ENCODE measurements at regions not wholly inside any gene's neighbourhood (a gene's known extent, or its start where the extent isn't known, plus 50 kb on each side); places are given as distances from the start of the nearest gene placed in this dataset.

GRCh38 chr2:103738606-103739005, 976.8 kb downstream of the TMEM182 start:
- TF ChIP-seq POLR2A (IDR thresholded peaks at IDR 0.05) (no peak), CTCF (IDR thresholded peaks at IDR 0.05) (no peak)

All from Peyer's patch (tissue), 4 donors.